ENCODE measurements at regions not wholly inside any gene's neighbourhood (a gene's known extent, or its start where the extent isn't known, plus 50 kb on each side); places are given as distances from the start of the nearest gene placed in this dataset.

GRCh38 chr12:115638733-115639647 is 638.5 kb downstream of the MED13L start:
- H3K4me3 ChIP-seq (replicated peaks in 1 of 2; ENCODE audit: low read depth in 2 of 2, low read length in 2 of 2), result no peak overlapping the region
- TF ChIP-seq CTCF (IDR thresholded peaks at IDR 0.05; ENCODE audit: low read depth, low read length), result no peak
- no peak for DNase-seq (ENCODE audit: low read depth in 2 of 2)

GRCh38 chr12:115636546-115636945 is 640.9 kb downstream of the MED13L start:
- H3K4me3 ChIP-seq (replicated peaks in 1 of 2; ENCODE audit: low read depth in 2 of 2, low read length in 2 of 2), result no peak overlapping the region
- no peak for DNase-seq (ENCODE audit: low read depth in 2 of 2)
- TF ChIP-seq CTCF (IDR thresholded peaks at IDR 0.05; ENCODE audit: low read depth, low read length), result no peak

- peak; percentile 20 for TF ChIP-seq CTCF (IDR thresholded peaks at IDR 0.05; ENCODE audit: low read depth, low read length)
- no peak overlapping the region for H3K4me3 ChIP-seq (replicated peaks in 1 of 2; ENCODE audit: low read depth in 2 of 2, low read length in 2 of 2)
- peak; percentile 14 to 40 for DNase-seq (ENCODE audit: low read depth in 2 of 2)
Observed at GRCh38 chr12:115632308-115632707, 645.2 kb downstream of the MED13L start.

GRCh38 chr12:115630136-115630535 is 647.4 kb downstream of the MED13L start:
- no peak for DNase-seq (ENCODE audit: low read depth in 2 of 2)
- no peak overlapping the region for H3K4me3 ChIP-seq (replicated peaks in 1 of 2; ENCODE audit: low read depth in 2 of 2, low read length in 2 of 2)
- no peak for TF ChIP-seq CTCF (IDR thresholded peaks at IDR 0.05; ENCODE audit: low read depth, low read length)

- TF ChIP-seq CTCF (IDR thresholded peaks at IDR 0.05; ENCODE audit: low read depth, low read length), result no peak
- DNase-seq (ENCODE audit: low read depth in 2 of 2), result no peak
- no peak overlapping the region for H3K4me3 ChIP-seq (replicated peaks in 1 of 2; ENCODE audit: low read depth in 2 of 2, low read length in 2 of 2)
Observed at GRCh38 chr12:115626210-115626609, 651.3 kb downstream of the MED13L start.

DNA sequence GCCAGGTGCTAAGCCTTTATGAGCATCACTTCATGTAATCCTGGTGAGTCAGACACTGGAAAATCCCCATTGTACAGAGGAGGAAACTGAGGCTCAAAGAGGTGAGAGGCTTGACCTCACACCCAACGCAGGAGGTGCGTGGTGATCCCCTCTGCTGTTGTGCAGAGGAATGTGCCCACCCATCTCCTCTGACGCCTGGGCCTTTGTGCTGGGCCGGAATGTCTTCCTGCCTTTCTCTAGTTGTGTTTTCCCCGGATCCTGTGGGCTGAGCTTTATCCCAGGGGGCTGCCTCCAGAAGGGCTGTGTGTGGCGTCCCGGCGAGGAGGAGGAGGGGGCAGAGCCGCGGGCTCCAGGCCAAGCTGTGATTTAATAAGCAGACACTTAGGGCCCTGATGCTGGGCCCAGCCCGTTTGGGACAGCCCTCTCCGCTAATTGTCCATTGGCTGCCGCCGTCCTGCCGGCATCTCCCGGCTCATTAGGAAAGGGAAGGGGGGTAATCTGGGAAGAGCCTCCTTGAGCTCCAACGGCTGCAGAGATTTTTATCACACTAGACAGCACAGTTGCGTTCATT is 653.6 kb downstream of the MED13L start:
- peak in 1 of 2 donors; percentile 18 for DNase-seq (ENCODE audit: low read depth in 2 of 2)
- TF ChIP-seq CTCF (IDR thresholded peaks at IDR 0.05; ENCODE audit: low read depth, low read length), result no peak
- no peak overlapping the region for H3K4me3 ChIP-seq (replicated peaks in 1 of 2; ENCODE audit: low read depth in 2 of 2, low read length in 2 of 2)
